Lower leg skin (tissue), 4 donors: ENCODE measurements at regions not wholly inside any gene's neighbourhood (a gene's known extent, or its start where the extent isn't known, plus 50 kb on each side); places are given as distances from the start of the nearest gene placed in this dataset.

Experiments
- DNase-seq, 2 donors: peaks; one replicate each; pipeline ENCODE4 v3.0.0-alpha.2; 2019; ENCODE audit warnings: low spot score in 2 of 2
- H3K4me3 ChIP-seq: fragments of 200-600 bp; sonication (generic); 2 replicates; pipeline ENCODE4 v1.5.1; 2017; ENCODE audit warnings: mild to moderate bottlenecking, low read depth; ENCODE audit not compliant: poor library complexity, severe bottlenecking
- CTCF ChIP-seq, 3 donors: fragments of 450-650 bp; IDR thresholded peaks; one replicate each; pipeline ENCODE4 v1.5.1; 2016; ENCODE audit warnings: antibody characterized with exemption in 3 of 3, mild to moderate bottlenecking in 3 of 3, moderate library complexity in 2 of 3
- POLR2A ChIP-seq, 2 donors: fragments of 450-650 bp; IDR thresholded peaks; one replicate each; pipeline ENCODE4 v1.6.1; 2016 to 2017; ENCODE audit warnings: antibody characterized with exemption in 2 of 2, mild to moderate bottlenecking in 1 of 2, moderate library complexity in 1 of 2
- WGBS, 2 donors: methylation state at CpG; one replicate each; pipeline ENCODE4 v1.1.5; 2018; 5-methylcytosine and 5-hydroxymethylcytosine counted together
- intact Hi-C: fragments of 100-400 bp; cut with DNase I; formaldehyde crosslinking; loops from one replicate; pipeline ENCODE4 v1.15.0; 2023; ENCODE audit warnings: low total_unique reads

GRCh38 chr2:152227969-152228592 lies 52.5 kb upstream of the STAM2 start:
- intact Hi-C loops: no loop called here
- H3K4me3 ChIP-seq: no peak overlapping the region
- no peak for DNase-seq
- no peak for TF ChIP-seq POLR2A (IDR thresholded peaks at IDR 0.05)
- no peak for TF ChIP-seq CTCF (IDR thresholded peaks at IDR 0.05)
- 64 to 67% methylated on average over 3 of the region's 3 CpGs for WGBS, 2 donors

- TF ChIP-seq POLR2A (IDR thresholded peaks at IDR 0.05) (no peak), CTCF (IDR thresholded peaks at IDR 0.05) (no peak)
- DNase-seq: no peak
- no peak overlapping the region for H3K4me3 ChIP-seq
- intact Hi-C loops: no loop called here
Measured at GRCh38 chr2:152231446-152231845, 55.9 kb upstream of the STAM2 start.

GRCh38 chr2:152234277-152234676 lies 58.7 kb upstream of the STAM2 start:
- intact Hi-C loops: no loop called here
- no peak overlapping the region for H3K4me3 ChIP-seq
- TF ChIP-seq POLR2A (IDR thresholded peaks at IDR 0.05) (no peak), CTCF (IDR thresholded peaks at IDR 0.05) (no peak)
- no peak for DNase-seq

GRCh38 chr2:152236191-152236925 lies 60.8 kb upstream of the STAM2 start:
- WGBS, 2 donors: 94% methylated on average over 4 of the region's 4 CpGs
- DNase-seq: no peak
- no peak overlapping the region for H3K4me3 ChIP-seq
- intact Hi-C loops: no loop called here
- TF ChIP-seq POLR2A (IDR thresholded peaks at IDR 0.05) (no peak), CTCF (IDR thresholded peaks at IDR 0.05) (no peak)

GRCh38 chr2:152238016-152238415 lies 62.5 kb upstream of the STAM2 start:
- no peak overlapping the region for H3K4me3 ChIP-seq
- 96 to 97% methylated on average over 6 of the region's 6 CpGs for WGBS, 2 donors
- no peak for DNase-seq
- intact Hi-C loops: no loop called here
- TF ChIP-seq POLR2A (IDR thresholded peaks at IDR 0.05) (no peak), CTCF (IDR thresholded peaks at IDR 0.05) (no peak)
